Neural progenitor cell (in vitro differentiated cells): ENCODE measurements at regions not wholly inside any gene's neighbourhood (a gene's known extent, or its start where the extent isn't known, plus 50 kb on each side); places are given as distances from the start of the nearest gene placed in this dataset.
A peak's percentile ranks its signal among the peaks of the same experiment; 100 is the strongest.

Source experiments
- DNase-seq: peaks from one replicate; pipeline ENCODE4 v3.0.0-alpha.2; 2016; ENCODE audit warnings: low spot score
- H2AFZ ChIP-seq: fragments of 200-600 bp; sonication (generic); replicated peaks from 2 replicates; pipeline ENCODE4 v1.6.1; 2016; ENCODE audit warnings: antibody characterized with exemption
- H3F3A ChIP-seq: fragments of 200-600 bp; sonication (generic); 2 replicates; pipeline ENCODE4 v1.6.1; 2016; ENCODE audit warnings: antibody characterized with exemption, low read depth
- H3K27ac ChIP-seq: fragments of 200-600 bp; sonication (generic); 2 replicates; pipeline ENCODE4 v1.5.1; 2016; ENCODE audit warnings: mild to moderate bottlenecking
- H3K27me3 ChIP-seq: fragments of 200-600 bp; sonication (generic); 2 replicates; pipeline ENCODE4 v1.6.1; 2016; ENCODE audit warnings: mild to moderate bottlenecking, moderate library complexity
- H3K36me3 ChIP-seq: fragments of 200-600 bp; sonication (generic); 2 replicates; pipeline ENCODE4 v1.5.1; 2016
- H3K4me1 ChIP-seq: fragments of 200-600 bp; sonication (generic); 2 replicates; pipeline ENCODE4 v1.6.1; 2016; ENCODE audit warnings: mixed run types
- H3K4me2 ChIP-seq: fragments of 200-600 bp; sonication (generic); 2 replicates; pipeline ENCODE4 v1.6.1; 2016
- H3K4me3 ChIP-seq: fragments of 200-600 bp; sonication (generic); 2 replicates; pipeline ENCODE4 v1.5.1; 2016
- H3K79me2 ChIP-seq: fragments of 200-600 bp; sonication (generic); 2 replicates; pipeline ENCODE4 v1.6.1; 2016; ENCODE audit warnings: low read depth
- H3K9ac ChIP-seq: fragments of 200-600 bp; sonication (generic); 2 replicates; pipeline ENCODE4 v1.6.1; 2016
- H3K9me3 ChIP-seq: fragments of 200-600 bp; sonication (generic); 2 replicates; pipeline ENCODE4 v1.5.1; 2016; ENCODE audit warnings: low read depth
- H4K20me1 ChIP-seq: fragments of 200-600 bp; sonication (generic); 2 replicates; pipeline ENCODE4 v1.6.1; 2016; ENCODE audit warnings: low read depth
- H3K27ac Mint-ChIP-seq: 3 replicates; pipeline ENCODE4 v1.8.0; 2021; ENCODE audit warnings: mixed read lengths
- H3K27me3 Mint-ChIP-seq: 2 replicates; pipeline ENCODE4 v1.8.0; 2022; ENCODE audit warnings: low read depth, mild to moderate bottlenecking, inconsistent platforms, moderate library complexity, mixed read lengths; ENCODE audit not compliant: insufficient read depth
- H3K36me3 Mint-ChIP-seq: 3 replicates; pipeline ENCODE4 v1.8.0; 2021; ENCODE audit warnings: mixed read lengths
- H3K4me1 Mint-ChIP-seq: 3 replicates; pipeline ENCODE4 v1.8.0; 2021; ENCODE audit warnings: mixed read lengths
- H3K4me3 Mint-ChIP-seq: 3 replicates; pipeline ENCODE4 v1.8.0; 2021; ENCODE audit warnings: mild to moderate bottlenecking, moderate library complexity, mixed read lengths
- H3K9me3 Mint-ChIP-seq: 3 replicates; pipeline ENCODE4 v1.8.0; 2020; ENCODE audit warnings: mixed read lengths
- EZH2 ChIP-seq: fragments of 200-600 bp; sonication (generic); IDR thresholded peaks from 2 replicates; pipeline ENCODE4 v1.6.1; 2017; ENCODE audit warnings: antibody characterized with exemption, mild to moderate bottlenecking, moderate library complexity
- EZH2phosphoT487 ChIP-seq: fragments of 200-600 bp; sonication (generic); IDR thresholded peaks from 2 replicates; pipeline ENCODE4 v1.6.1; 2017; ENCODE audit warnings: antibody characterized with exemption
- TF ChIP-seq, protein P1 (sequence below): fragments of 200-600 bp; sonication (generic); IDR thresholded peaks from 2 replicates; pipeline ENCODE4 v1.5.1; 2017; ENCODE audit warnings: antibody characterized with exemption, mild to moderate bottlenecking

- Histone ChIP-seq H3K4me1 (peaks cover 8% of the 10 kb centered on the region), H3K9ac (no peak overlapping the region), H3K9me3 (no peaks in the 10 kb centered on the region), H3K4me2 (no peak overlapping the region), H3K27ac (no peak overlapping the region), H3K27me3 (no peaks in the 10 kb centered on the region), H3F3A (no peaks in the 10 kb centered on the region), H4K20me1 (no peaks in the 10 kb centered on the region), H3K36me3 (no peaks in the 10 kb centered on the region), H3K4me3 (no peak overlapping the region), H2AFZ (no peak overlapping the region), H3K79me2 (no peaks in the 10 kb centered on the region)
- TF ChIP-seq EZH2phosphoT487 = no peak
- no peak for TF ChIP-seq EZH2
- TF ChIP-seq, protein P1, sequence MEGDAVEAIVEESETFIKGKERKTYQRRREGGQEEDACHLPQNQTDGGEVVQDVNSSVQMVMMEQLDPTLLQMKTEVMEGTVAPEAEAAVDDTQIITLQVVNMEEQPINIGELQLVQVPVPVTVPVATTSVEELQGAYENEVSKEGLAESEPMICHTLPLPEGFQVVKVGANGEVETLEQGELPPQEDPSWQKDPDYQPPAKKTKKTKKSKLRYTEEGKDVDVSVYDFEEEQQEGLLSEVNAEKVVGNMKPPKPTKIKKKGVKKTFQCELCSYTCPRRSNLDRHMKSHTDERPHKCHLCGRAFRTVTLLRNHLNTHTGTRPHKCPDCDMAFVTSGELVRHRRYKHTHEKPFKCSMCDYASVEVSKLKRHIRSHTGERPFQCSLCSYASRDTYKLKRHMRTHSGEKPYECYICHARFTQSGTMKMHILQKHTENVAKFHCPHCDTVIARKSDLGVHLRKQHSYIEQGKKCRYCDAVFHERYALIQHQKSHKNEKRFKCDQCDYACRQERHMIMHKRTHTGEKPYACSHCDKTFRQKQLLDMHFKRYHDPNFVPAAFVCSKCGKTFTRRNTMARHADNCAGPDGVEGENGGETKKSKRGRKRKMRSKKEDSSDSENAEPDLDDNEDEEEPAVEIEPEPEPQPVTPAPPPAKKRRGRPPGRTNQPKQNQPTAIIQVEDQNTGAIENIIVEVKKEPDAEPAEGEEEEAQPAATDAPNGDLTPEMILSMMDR = no peak
- DNase-seq = peak; percentile 29
- Mint-ChIP-seq H3K4me3 (no peak overlapping the region), H3K9me3 (peaks cover 2% of the 10 kb centered on the region), H3K27me3 (no peaks in the 10 kb centered on the region), H3K4me1 (peaks cover 10% of the 10 kb centered on the region), H3K27ac (peak overlapping the region; percentile 17), H3K36me3 (no peaks in the 10 kb centered on the region)
Observed at GRCh38 chr3:116852803-116853202, 143.2 kb downstream of the TUSC7 start.

DNA sequence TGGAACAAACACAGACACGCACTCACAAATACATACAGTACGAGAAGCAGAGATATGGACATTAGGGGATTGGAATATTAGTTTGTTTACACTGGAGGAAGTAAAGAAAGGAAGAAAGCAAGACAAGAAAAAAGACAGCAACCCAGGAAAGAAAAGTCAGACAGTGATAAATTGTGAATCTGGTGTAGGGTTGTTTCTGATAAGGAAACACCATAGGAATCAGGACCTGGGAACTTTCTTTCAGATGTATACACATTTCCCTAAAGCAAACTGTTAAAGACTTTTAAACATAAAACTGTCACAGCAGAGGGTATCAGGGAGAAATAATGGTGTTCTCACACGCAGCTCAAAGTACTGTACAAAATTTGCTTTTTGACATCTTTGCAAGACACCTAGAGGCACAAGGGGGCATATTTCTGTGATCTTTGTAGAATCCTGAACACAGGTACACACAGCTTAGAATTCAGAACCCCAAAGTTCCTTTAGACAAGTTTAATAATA lies 153.7 kb downstream of the TUSC7 start:
- H2AFZ ChIP-seq = peak overlapping the region; percentile 44
- TF ChIP-seq EZH2 = no peak
- H3K27me3 ChIP-seq = no peaks in the 10 kb centered on the region
- no peaks in the 10 kb centered on the region for H4K20me1 ChIP-seq
- H3K4me3 ChIP-seq = peak overlapping the region; percentile 45
- no peaks in the 10 kb centered on the region for H3K79me2 ChIP-seq
- Mint-ChIP-seq H3K36me3 (no peaks in the 10 kb centered on the region), H3K27ac (no peak overlapping the region), H3K9me3 (no peaks in the 10 kb centered on the region), H3K27me3 (peaks cover 2% of the 10 kb centered on the region), H3K4me1 (no peaks in the 10 kb centered on the region), H3K4me3 (no peak overlapping the region)
- H3K9ac ChIP-seq = no peak overlapping the region
- H3K9me3 ChIP-seq = no peaks in the 10 kb centered on the region
- no peak overlapping the region for H3K27ac ChIP-seq
- DNase-seq = no peak
- H3F3A ChIP-seq = no peaks in the 10 kb centered on the region
- H3K4me1 ChIP-seq = peaks cover 19% of the 10 kb centered on the region
- H3K36me3 ChIP-seq = no peaks in the 10 kb centered on the region
- H3K4me2 ChIP-seq = peak overlapping the region; percentile 68

DNA sequence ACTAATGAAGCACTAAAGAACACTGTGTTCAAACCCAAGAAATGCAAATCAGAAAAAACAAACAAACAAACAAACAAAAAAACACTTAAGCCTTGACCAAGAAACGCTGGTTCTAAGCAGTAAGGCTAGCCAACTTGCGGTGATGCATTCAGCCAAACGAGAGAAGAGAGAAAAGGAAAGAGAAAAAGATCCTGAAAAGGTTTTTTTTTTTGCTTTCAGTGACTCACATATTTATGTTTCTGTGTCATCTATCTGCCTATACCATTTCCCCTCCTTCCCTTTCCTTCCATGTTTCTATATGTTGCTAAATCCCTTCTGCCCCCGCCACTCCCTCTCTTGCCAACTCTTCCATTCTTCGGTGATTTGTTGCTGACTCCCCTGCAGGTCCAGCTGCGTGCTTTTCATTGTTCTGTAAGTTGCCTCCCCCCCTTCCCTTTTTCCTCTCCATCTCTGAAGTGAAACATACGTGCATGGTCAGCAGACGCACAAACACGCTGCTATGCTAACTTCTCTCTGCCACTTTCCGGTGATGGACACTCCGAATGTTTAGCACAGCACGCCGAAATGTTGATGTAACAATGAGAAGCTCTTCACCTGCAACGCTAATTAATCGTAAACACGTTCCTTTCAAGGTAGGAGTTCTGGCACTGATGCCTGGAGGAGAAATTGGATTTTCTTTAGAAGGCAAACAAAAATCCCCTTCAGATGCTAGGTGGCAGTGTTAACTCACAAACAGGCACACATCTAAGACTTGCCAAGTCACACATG lies 154.4 kb downstream of the TUSC7 start:
- no peak for TF ChIP-seq EZH2phosphoT487
- TF ChIP-seq, protein P1 = peak; percentile 73
- Mint-ChIP-seq H3K9me3 (no peaks in the 10 kb centered on the region), H3K4me3 (no peak overlapping the region), H3K36me3 (no peaks in the 10 kb centered on the region), H3K27ac (no peak overlapping the region), H3K4me1 (no peaks in the 10 kb centered on the region), H3K27me3 (peaks cover 2% of the 10 kb centered on the region)
- Histone ChIP-seq H3K4me2 (peak overlapping the region; percentile 68), H3K79me2 (no peaks in the 10 kb centered on the region), H3K9me3 (no peaks in the 10 kb centered on the region), H3K27ac (no peak overlapping the region), H3K4me1 (peaks cover 19% of the 10 kb centered on the region), H3K27me3 (no peaks in the 10 kb centered on the region), H4K20me1 (no peaks in the 10 kb centered on the region), H3K36me3 (no peaks in the 10 kb centered on the region), H3K9ac (no peak overlapping the region), H3F3A (no peaks in the 10 kb centered on the region), H3K4me3 (peak overlapping the region; percentile 45), H2AFZ (peak overlapping the region; percentile 44)
- peak; percentile 77 for DNase-seq

DNA sequence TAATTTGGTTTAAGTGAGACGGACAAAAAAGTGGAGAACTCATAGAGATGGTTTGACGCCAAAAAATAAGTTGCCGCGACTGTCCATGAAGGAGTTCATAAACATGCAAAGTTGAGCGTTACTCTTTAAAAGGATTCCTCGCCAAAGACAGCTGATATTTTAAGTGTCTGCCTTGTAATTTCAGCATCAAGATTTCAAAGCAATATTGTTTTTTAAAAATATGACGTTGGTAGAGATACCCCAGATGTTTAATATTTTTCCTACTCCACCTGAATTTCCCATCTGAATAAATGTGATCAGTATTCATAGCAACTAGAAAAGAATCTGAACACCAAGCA lies 155.0 kb downstream of the TUSC7 start:
- H3K27me3 Mint-ChIP-seq = peaks cover 2% of the 10 kb centered on the region
- no peak for DNase-seq
- Histone ChIP-seq H3K9me3 (no peaks in the 10 kb centered on the region), H2AFZ (peak overlapping the region; percentile 35), H3K4me1 (peaks cover 19% of the 10 kb centered on the region), H4K20me1 (no peaks in the 10 kb centered on the region), H3K4me2 (peak overlapping the region; percentile 68), H3K27ac (no peak overlapping the region), H3K9ac (no peak overlapping the region), H3F3A (no peaks in the 10 kb centered on the region), H3K27me3 (no peaks in the 10 kb centered on the region), H3K4me3 (peak overlapping the region; percentile 45), H3K79me2 (no peaks in the 10 kb centered on the region), H3K36me3 (no peaks in the 10 kb centered on the region)
- H3K9me3 Mint-ChIP-seq = no peaks in the 10 kb centered on the region
- H3K36me3 Mint-ChIP-seq = no peaks in the 10 kb centered on the region
- H3K4me3 Mint-ChIP-seq = no peak overlapping the region
- H3K4me1 Mint-ChIP-seq = no peaks in the 10 kb centered on the region
- H3K27ac Mint-ChIP-seq = no peak overlapping the region
- TF ChIP-seq, protein P1 = no peak
- TF ChIP-seq EZH2phosphoT487 = no peak
- no peak for TF ChIP-seq EZH2
